Embryonic facial prominence (tissue), 1 donor: ENCODE measurements at regions not wholly inside any gene's neighbourhood (a gene's known extent, or its start where the extent isn't known, plus 50 kb on each side); places are given as distances from the start of the nearest gene placed in this dataset.
"Not testable (repeated sequence)": the region's sequence is repeated elsewhere in the genome, so short reads cannot be mapped to it uniquely, and the experiment has no call there.

ENCODE experiments used
- DNase-seq: peaks from one replicate; pipeline ENCODE4 v3.0.0-alpha.2; 2016; ENCODE audit errors: extremely low spot score

- DNase-seq, result no peak
Measured at GRCh38 chr6:97347111-97347510, 64.1 kb upstream of the MMS22L start.

GRCh38 chr6:97361286-97361685, 78.3 kb upstream of the MMS22L start:
- no peak for DNase-seq

GRCh38 chr6:97364327-97364726, 81.3 kb upstream of the MMS22L start:
- DNase-seq, result no peak

- DNase-seq, result not testable (repeated sequence)
Measured at GRCh38 chr6:97382071-97382470, 99.1 kb upstream of the MMS22L start.

- DNase-seq, result no peak
Measured at GRCh38 chr6:97392735-97393134, 109.7 kb upstream of the MMS22L start.

- no peak for DNase-seq
Measured at GRCh38 chr6:97394160-97394748, 111.2 kb upstream of the MMS22L start.

DNA sequence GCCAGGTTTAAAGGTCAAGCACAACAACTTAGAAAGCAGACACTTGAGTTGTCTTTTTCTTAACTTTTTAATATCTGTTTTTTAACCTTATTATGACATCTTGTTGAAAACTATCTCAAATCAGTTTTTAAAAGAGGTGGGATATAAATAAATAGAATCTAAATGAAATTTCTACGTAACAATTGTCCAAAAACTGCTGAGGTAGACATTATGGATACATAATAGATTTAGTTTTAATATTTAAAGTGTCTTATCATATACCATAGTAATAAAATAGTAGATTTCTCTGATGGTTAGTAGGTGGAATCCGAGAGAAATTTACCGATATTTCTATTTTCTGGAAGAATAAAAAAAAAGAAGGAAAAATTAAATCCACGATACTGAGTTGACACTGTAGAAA, 113.9 kb upstream of the MMS22L start:
- DNase-seq, result no peak

GRCh38 chr6:97399208-97399607, 116.2 kb upstream of the MMS22L start:
- DNase-seq, result no peak

- no peak for DNase-seq
Measured at GRCh38 chr6:97401533-97401932, 118.5 kb upstream of the MMS22L start.

DNA sequence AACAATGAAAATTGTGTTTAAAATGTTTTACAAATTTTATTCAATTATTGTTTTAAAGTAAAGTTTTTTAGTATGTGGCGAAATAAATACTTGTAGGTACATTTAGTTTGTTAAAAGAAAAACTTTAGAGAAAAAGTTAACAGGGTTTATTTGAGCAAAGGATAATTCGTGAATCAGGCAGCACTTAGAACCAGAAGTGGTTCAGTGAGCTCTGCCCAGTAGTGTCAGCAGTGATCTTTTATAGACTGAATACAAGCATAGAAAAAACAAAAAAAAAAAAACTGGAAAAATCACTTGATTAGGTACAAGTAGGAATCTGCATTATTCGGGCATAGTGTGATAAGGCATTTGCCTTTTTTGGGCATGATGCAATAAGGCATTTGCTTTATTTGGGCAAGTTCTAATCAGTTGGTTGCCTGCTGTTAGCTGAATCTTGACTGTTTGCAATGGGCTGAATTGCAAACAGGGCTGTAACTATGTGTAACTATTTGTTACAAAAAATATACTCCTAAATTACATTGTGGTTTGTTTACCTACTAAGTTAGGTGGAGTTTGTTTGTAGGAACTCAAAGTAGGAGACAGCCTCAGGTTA, 122.9 kb upstream of the MMS22L start:
- no peak for DNase-seq

GRCh38 chr6:97406633-97407032, 123.6 kb upstream of the MMS22L start:
- DNase-seq, result no peak

- DNase-seq, result no peak
Measured at GRCh38 chr6:97411610-97412009, 128.6 kb upstream of the MMS22L start.

GRCh38 chr6:97412511-97412910, 129.5 kb upstream of the MMS22L start:
- DNase-seq, result no peak

DNA sequence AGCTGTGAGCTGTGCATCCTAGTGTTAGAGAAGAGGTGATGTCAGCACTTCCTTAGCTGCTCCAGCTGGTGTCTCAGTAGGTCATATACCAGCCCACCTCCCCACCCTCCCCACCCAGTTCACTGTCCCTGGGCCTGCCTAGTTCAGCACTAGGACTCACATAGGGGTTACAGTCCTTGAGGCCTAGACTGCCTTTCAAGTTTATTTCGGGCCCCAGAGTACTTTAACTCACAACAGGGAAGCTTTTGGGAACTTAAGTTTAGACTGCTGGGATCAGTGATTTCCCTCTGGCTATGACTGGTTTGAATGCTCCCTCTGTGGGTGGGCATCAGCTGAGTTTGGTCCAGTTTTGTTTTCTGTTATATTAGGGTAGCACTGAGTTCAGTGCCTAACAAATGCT, 139.2 kb upstream of the MMS22L start:
- DNase-seq, result no peak

DNA sequence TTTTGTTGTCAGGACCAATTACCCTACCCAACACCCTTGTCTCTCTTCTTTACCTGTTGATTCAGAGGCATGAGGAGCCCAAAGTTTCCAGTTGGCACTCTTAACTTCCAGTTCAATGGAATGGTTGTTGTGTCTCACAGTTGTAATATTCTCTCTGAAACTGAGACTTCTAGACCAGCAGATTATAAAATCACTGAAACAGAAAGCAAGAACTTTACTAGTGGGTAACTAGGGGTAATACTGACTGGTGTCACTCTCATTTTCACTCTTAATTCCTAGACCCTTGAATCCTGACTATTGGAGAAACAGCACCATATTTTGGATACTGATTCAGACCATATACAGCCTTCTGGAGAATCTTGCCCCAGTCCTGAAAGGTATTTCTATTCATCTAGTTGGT, 140.2 kb upstream of the MMS22L start:
- DNase-seq, result no peak

DNA sequence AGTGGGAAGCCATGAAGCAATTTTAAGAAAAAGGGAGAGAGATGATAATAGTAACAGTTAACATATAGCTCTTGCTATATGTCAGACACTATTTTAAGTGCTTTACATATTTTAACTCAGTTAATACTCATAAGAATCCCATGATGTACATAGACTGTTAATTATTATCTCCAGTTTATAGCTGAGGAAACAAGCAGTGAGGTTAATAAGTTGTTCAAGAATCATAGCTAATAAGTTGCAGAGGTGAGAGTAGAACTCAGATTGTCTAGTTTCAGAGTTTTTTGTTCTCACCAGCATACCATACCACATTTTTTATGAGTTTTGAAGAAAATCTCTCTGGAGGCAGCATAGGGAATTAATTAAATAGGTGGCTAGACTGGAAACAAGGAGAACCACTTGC, 144.6 kb upstream of the MMS22L start:
- DNase-seq, result no peak

DNA sequence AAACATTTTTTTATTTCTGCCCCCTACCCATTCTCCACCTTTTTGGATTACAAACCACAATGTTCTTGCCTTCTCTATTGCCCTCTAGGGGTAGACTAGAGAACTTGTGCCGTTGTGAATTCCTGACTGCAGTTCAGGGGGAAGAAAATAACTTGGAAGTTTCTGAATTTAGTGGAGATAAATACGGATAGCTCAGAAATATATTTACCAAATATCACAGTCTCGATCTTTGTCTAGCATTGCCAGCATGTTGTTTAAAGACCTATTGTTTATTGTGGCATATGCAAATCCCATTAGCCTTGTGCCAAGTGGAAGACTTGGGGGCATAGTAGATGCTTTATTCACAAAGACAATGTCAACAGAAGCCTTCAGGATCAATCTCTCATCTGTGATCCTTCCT, 154.1 kb upstream of the MMS22L start:
- no peak for DNase-seq

DNA sequence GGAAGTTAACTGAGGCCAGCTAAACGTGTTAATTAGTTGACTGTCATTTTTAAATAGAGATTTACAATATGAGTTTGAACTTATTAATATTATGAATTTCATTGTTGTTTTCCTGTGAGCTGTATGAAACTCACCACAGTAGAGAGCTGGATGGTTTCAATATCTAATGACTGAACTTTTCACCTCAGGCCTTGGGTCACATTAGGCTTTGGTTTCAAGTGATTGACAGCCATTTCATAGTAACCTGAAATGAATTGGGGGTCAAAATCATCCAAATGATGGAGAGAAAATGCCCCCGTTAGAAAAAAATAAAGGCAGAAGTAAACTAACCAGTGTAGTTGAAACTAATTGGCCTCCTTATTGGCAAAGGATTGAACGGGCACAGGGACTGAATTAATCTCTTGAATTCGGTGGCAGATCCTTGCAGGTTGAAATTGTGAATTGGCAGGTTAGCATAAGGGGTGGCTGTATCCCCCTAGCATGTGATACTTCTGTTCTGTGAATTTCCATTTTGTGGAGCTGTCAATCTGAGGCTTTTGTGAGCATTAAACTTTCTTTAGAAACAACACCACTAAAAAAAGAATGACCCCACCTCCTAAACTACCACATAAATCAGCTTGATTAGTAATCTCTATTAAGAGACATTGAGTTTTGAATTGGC, 155.1 kb upstream of the MMS22L start:
- no peak for DNase-seq

GRCh38 chr6:97440590-97441176, 157.7 kb upstream of the MMS22L start:
- no peak for DNase-seq

GRCh38 chr6:97443408-97444080, 160.5 kb upstream of the MMS22L start:
- no peak for DNase-seq

DNA sequence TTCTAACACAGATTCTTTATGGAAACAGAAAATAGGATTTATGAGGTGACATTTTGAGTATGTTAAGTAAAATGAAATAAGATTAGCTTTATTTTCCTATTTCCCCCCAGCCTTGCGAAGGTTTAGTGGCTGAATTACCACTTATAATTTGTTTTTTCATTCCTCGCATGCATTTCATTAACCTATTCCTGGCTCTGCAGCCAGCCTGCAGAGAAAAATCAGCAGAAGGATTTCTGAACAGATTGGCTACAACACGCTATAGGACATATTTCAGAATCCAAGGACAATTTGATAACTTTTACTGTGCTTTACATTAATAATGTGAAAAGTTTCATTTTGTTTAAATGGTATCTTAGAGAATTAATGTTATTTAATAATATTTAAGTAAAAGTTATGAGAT, 162.4 kb upstream of the MMS22L start:
- no peak for DNase-seq

GRCh38 chr6:97449444-97449966, 166.5 kb upstream of the MMS22L start:
- no peak for DNase-seq
